ENCODE measurements at regions not wholly inside any gene's neighbourhood (a gene's known extent, or its start where the extent isn't known, plus 50 kb on each side); places are given as distances from the start of the nearest gene placed in this dataset.

DNA sequence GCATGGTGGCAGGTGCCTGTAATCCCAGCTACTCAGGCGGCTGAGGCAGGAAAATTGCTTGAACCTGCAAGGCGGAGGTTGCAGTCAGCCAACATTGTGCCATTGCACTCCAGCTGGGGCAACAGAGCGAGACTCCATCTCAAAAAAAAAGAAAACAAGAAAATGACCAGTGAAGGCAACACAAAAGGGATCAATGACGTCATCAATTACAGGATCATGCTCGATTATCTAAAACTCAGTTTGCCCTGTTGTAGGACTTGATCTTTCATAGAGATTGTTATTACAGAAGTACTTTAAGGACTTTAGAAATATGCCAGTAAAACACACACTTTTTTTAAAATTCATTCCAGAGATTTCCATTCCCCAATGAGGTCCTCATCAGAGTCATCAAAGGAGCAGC is 147.8 kb downstream of the ETS2 start:
- TF ChIP-seq TAF1 (IDR thresholded peaks at IDR 0.05; ENCODE audit: low read depth) = no peak
- TF ChIP-seq, protein P1, sequence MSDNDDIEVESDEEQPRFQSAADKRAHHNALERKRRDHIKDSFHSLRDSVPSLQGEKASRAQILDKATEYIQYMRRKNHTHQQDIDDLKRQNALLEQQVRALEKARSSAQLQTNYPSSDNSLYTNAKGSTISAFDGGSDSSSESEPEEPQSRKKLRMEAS (IDR thresholded peaks at IDR 0.05) = no peak
- TF ChIP-seq EP300 (IDR thresholded peaks at IDR 0.05; ENCODE audit: borderline replicate concordance) = no peak
- no peak for TF ChIP-seq FOXM1 (IDR thresholded peaks at IDR 0.05; ENCODE audit: borderline replicate concordance, low read depth)
- no peak for TF ChIP-seq EGR1 (IDR thresholded peaks at IDR 0.05)
- TF ChIP-seq RAD21 (IDR thresholded peaks at IDR 0.05; ENCODE audit: low read depth) = no peak
- TF ChIP-seq, protein P2, sequence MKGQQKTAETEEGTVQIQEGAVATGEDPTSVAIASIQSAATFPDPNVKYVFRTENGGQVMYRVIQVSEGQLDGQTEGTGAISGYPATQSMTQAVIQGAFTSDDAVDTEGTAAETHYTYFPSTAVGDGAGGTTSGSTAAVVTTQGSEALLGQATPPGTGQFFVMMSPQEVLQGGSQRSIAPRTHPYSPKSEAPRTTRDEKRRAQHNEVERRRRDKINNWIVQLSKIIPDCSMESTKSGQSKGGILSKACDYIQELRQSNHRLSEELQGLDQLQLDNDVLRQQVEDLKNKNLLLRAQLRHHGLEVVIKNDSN (IDR thresholded peaks at IDR 0.05) = no peak
- no peak for TF ChIP-seq ZBTB7A (IDR thresholded peaks at IDR 0.05; ENCODE audit: low read depth)
- no peak for TF ChIP-seq YY1 (IDR thresholded peaks at IDR 0.05; ENCODE audit: low read depth)
- no peak for TF ChIP-seq CEBPB (IDR thresholded peaks at IDR 0.05)
- TF ChIP-seq REST (IDR thresholded peaks at IDR 0.05; ENCODE audit: low read depth) = no peak

Data from Ishikawa (cell line).